NCI-H2029 treated with DMSO at 0.1 percent for 48 hours (cell line): ENCODE measurements at regions not wholly inside any gene's neighbourhood (a gene's known extent, or its start where the extent isn't known, plus 50 kb on each side); places are given as distances from the start of the nearest gene placed in this dataset.

Source experiments
- DNase-seq: peaks from one replicate; lab custom pipeline; 2025; lab: John Stamatoyannopoulos, UW

DNA sequence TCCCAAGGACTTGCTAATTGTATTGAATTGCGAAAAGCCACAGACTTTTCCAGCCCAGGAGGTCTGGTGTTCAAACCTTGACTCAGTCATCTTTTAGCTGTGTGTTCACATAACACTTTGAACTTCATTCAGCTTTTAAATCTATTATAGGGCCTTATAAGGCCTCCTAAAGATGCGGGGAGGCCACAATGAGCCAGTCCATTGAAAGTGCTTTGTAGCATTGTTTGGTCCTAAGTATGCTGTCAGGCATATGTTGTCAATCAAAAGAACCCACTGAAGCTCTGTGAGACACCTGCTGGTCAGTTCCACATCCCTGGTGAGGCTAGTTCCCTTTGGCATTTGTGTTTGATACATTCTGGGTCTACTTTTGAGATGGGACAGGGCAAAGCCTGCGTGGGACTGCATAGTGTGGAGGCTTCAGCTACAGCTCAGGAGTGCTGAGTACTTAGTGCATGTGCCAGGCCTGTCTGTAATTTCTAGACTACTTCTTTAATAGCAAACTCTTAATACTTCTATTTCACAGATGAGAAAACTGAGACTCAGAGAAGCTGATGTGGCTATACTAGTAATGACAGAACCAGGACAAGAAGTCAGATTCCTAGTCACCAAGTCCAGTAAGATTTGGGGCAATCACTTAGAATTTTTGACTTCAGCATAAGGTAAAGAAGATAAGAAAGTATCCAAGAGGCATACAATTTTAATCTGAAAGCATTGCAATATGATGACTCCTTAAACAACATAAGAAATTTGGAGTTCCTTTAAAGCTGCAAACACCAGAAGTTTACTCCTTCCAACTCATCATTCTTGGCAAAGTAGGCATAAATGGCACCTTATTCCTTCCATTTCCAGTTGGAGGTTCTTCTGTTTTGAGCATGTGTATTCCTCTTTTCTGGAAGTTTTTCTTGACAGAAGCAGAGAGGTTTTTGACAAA lies 213.0 kb downstream of the PDCD6IP start:
- no peak for DNase-seq

DNA sequence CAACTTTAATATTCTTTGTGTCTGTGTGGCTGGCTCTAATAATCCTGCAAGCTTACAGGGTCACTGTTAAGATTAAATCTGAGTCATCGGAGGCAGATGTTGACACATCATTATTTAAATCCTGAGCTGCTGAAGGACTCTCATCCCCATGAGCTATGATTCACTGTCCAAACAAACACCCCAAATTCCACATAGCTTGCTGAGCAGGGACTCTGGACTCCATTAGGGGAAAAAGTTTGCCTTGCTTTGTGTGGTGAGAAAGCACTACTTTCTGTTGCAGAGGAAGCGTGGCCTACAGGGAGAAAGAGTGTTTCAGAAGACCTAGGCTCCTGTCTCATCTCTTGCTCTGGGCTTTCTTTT lies 213.7 kb downstream of the PDCD6IP start:
- no peak for DNase-seq

DNA sequence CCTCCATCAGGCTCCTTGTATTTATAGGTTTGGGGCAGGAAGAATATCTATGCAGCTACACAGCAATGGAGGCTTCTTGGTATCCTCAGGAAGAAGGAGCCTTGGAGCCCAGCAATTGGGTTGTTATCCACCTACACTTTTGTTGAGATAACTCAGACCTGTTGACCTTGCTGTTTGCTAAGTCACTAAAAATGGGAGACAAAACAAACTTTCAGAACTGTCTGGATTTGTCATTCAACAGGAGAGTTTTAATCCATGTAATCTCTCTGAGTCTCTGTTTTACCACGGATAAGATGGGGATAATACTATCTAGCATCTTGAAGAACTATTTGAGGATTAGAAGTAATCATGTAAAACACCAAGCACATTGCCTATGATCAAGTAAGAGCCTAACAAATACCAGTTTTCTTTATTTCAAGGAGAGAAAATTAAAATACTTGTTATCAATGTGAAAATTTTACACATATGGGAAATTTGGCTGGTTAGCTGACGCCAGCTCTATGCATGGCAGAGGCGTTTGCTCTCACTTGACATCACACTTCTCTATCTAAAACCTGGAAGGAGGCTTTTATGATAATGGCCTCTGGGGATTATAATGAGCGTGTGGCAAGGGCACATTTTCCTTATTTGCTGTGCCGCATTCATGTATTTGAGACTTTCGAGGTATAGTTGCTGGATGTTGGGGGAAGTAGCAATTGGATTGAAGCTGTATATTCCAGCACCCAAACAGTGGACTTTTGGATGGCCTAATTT lies 215.6 kb downstream of the PDCD6IP start:
- DNase-seq, result no peak

GRCh38 chr3:34015204-34016142 lies 217.0 kb downstream of the PDCD6IP start:
- DNase-seq, result no peak

DNA sequence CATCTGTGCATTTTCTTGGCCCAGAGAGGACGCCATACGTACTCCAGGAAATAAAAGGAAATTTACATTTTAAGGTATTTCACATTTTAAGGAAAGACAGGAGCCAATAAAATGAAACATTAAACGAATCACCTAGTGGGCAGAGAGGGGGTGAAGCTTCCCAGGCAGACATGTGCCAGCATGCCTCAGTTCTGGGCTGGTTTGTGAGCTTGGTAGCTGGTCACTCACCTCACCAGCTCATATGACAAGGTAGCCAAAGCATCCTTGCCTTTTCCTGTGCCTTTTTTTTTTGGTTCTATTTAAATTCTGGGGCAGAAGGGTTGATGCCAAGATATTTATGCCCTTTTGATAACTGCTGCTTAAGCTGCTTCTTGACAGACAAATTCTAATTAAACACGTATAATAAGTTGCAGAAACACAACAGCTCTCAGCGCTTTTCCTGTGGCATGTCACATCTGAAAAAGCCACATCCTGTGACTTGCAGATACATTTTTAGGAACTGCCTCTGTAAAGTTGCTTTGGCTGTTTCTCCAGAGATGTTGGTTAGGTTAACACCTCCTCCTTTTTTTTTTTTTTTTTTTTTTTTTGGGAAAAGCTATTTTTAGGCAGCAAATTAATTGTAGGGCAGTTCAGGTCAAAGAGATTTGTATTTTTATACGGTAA lies 218.6 kb downstream of the PDCD6IP start:
- DNase-seq, result no peak

- DNase-seq, result no peak
These were observed 219.3 kb downstream of the PDCD6IP start for GRCh38 chr3:34017757-34018156.

DNA sequence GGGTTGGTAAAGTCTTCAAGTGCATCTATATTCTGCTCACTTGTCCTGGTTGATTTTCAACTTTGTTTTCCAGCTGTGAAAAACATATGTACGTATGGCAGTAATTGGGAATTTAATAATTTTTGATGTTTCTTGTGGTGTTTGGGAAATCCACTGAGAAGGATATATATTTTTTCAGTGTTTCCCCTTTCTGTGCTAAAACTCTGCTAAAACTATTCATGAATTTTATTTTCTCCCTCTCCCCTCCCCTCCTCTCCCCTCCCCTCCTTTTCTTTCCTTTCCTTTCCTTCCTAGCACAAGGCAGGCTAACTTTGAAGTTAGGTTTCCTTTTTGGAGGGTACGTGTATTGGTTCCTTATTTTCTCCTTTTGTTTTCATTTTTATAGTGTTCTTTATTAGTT lies 220.7 kb downstream of the PDCD6IP start:
- DNase-seq, result no peak

- no peak for DNase-seq
These were observed 221.7 kb downstream of the PDCD6IP start for GRCh38 chr3:34020170-34020569.

GRCh38 chr3:34020726-34021680 lies 222.6 kb downstream of the PDCD6IP start:
- no peak for DNase-seq

GRCh38 chr3:34022147-34022546 lies 223.7 kb downstream of the PDCD6IP start:
- no peak for DNase-seq

DNA sequence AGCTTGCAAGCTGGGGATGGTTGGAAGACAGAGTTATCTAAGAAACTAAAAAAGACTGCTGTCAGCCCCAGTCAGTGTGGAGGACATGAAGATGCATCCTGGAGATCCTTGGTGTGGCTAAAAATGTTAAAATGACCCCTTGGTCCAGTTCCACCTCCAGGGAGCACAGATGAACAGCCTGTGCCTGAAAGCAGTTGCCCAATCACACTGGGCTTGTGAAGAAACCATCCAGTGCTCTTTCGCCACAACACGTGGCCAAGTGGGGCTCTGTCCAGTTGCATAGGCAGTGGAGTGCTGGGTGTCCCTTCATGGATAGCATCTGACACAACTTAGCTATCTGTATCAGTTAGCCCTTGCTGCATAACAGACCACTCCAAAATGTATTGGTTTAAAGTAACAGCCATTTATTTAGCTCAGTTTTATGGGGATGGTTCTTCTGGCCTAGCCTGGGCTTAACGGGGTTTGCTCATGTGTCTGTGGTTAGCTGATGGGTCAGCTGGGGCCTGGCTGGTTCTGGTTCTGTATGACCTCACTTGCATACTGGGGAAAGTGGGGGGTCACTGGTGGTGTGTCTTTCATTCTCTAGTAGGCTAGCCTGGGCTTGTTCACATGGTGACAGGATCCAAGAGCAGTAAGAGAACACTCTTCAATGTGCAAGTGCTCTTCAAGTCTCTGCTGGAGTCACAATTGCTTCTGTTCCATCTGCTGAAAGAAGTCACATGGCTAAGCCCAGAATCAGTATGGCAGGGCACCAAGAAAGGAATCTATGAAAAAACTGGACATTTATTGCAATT lies 226.2 kb downstream of the PDCD6IP start:
- DNase-seq, result no peak

- DNase-seq, result no peak
These were observed 235.4 kb downstream of the PDCD6IP start for GRCh38 chr3:34033839-34034238.

DNA sequence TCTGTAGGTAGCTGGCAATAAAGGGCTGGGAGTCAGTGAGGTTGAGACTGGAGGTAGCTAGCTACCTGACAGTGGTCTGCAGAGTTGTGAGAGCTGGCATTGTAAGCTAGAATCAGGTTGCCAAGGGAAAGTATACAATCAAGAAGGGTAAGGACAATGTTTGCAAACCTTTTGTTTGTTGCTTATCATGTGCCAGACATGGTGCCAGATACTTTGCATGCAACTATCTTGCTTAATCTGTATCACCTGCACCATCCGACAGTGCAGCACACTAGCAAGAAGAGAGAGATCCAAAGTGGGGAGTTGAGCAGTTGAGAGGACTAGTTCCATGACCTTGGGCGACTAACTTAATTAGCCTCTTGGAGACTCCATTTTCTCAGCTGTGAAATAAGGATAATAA lies 236.4 kb downstream of the PDCD6IP start:
- no peak for DNase-seq

DNA sequence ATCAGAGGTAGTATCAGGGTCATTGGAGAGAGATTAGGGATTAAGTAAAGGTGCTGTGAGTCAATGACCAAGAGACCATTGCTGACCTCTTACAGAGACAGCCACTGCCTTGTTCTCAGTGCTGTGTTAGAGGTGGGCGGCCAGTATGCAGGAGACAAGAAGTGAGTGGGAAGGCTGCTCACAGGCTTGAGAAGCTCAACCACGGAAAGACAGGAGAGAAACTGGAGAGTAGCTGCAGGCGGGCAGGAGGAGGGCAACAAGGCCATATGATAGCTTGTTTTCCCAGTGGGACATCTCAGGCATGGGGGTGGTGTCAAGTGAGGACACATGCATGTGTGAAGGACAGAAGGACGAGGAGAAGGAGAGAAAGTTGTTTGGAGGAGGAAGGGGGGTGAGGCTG lies 237.3 kb downstream of the PDCD6IP start:
- no peak for DNase-seq

DNA sequence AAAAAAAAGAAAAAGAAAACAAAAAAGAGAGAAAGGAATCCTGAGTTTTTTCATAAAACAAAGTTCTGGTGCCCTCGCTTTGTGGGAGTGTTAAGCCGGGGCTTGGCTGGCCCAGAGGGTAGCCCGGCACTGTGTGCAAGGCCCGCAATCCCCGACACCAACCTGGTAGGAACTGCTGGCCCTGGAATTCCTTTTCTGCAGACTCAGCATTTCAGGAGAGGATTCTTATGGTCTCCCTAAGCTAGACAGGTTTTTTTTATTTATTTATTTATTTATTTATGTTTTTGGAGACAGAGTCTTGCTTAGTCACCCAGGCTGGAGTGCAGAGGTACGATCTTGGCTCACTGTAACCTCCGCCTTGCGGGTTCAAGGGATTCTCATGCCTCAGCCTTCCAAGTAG lies 238.8 kb downstream of the PDCD6IP start:
- no peak for DNase-seq

DNA sequence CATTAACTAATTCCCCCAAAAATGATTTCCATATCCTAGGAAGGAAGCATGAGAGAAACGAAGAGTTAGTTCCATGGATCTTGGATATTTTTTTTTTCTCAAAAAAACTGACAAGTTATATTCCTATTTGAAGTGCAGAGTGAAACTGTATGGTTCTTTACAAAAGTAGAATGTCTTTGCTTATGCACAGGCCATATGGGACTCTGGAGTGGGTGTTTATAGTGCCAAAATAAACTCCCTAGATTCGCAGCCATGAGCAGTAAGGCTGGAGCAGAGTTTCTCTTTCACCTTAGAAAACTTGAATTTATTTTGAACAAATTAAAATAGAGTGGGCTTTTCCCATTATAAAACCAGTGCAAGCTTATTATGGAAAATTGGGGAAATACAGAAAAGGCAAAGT lies 239.7 kb downstream of the PDCD6IP start:
- DNase-seq, result no peak

DNA sequence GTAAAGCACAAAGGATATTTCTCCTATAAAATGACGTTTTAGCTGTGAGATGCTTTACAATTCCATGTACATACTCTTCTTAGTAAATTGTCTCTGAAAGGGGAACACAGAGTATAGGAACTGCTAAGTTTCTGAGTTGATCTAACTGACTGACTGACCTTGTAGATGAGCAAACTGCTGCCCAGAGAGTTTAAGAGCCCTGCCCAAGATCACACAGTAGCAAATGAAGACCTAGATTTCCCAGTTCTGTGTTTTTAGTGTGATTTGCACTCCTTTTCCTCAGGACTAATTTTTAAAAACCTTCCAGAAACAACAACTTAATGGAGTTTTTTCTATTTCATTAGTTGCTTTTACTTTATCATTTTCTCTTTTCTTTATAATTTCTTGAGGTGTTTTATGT lies 247.7 kb downstream of the PDCD6IP start:
- no peak for DNase-seq

DNA sequence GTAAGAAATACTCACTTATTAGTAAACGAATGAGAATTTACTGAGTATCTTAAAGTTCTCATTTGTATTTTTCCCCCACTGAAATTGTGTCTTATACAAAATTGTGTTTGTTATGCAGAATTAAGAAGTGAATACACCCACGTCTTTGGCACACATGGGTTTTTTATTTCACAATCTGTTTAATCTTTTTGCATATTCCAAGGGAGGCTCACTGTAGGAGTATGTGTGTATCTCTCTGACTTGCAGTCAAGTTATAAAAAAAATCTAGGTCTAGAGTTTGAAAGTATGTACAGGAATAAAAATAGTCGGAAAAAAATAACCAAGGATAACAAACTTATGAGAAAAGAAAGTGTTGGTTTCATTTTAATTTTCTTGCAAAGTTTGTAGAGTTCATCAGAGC lies 255.2 kb downstream of the PDCD6IP start:
- DNase-seq, result no peak

DNA sequence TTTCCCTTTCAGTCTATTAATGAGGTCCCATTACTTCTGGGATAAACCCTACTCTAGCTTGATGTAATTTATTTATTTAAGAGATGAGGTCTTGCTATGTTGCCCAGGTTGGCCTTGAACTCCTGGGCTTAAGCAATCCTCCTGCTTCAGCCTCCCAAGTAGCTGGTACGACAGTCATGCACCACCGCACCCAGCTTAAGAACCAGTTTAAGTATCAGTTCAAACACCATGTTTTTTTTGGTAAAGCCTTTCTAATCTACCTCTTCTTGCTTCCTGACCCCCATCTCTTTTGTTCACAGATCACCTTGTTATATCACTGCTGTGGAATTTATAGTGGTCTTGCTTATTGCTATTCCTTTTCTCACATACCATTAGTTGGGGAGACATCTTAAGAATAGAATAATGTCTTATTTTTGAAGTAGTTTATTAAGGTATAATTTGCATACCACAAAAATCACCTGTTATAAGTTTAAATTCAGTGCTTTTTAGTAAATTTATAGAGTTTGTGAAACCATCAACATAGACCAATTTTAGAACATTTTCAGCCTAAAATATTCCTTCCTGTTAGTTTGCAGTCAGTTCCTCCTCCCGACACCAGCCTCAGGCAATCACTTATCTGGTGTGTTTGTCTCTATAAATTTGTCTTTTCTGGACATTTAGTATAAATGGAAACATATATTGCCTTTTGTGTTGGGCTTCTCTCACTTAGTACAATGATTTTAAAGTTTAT lies 257.9 kb downstream of the PDCD6IP start:
- no peak for DNase-seq
